GM18502 (cell line): ENCODE measurements at regions not wholly inside any gene's neighbourhood (a gene's known extent, or its start where the extent isn't known, plus 50 kb on each side); places are given as distances from the start of the nearest gene placed in this dataset.
"Not testable (repeated sequence)": the region's sequence is repeated elsewhere in the genome, so short reads cannot be mapped to it uniquely, and the experiment has no call there.

ENCODE experiments used
- ATAC-seq: cut with Tn5 transposase; IDR thresholded peaks from one replicate; pipeline ENCODE4 v1.9.1; 2021; ENCODE audit warnings: mild to moderate bottlenecking; ENCODE audit not compliant: unreplicated experiment, poor library complexity

DNA sequence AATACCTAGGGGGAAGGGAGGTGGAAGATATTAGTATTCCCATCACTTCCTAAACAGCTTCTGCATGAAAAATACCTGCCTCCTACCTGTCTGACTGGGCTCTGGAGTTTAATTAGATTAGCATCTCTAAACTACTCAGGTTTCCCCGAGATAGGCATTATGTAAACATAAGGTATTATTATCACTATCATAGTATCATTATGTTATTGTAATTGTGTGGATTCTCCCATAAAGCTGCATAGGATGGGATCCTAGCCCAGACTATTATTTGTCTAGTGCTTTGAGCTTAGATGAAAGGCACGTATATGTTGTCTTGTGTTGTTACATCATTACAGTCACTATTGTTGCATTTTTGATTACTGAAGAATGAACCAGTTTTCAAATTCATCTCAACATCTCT is 115.2 kb upstream of the SOX21 start:
- no peak for ATAC-seq

DNA sequence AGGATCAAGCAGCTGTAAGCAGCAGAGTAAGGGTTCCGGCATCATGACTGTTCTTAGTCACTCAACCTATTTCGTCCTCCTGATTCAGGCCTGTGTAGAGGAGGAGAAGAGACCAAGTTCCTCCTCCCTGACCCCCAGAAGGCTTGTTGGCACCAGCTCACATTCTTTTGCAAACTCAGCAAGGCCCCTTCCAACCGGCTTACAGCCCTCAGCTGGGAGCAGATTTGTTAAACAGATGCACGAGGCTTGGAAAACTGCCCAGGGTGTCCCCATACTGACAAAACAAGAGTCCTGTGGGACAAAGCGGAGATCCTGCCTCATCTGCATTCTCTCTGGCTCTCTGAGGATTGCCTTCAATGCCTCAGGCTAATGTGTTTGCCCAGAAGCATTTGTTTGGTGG is 113.2 kb upstream of the SOX21 start:
- no peak for ATAC-seq

DNA sequence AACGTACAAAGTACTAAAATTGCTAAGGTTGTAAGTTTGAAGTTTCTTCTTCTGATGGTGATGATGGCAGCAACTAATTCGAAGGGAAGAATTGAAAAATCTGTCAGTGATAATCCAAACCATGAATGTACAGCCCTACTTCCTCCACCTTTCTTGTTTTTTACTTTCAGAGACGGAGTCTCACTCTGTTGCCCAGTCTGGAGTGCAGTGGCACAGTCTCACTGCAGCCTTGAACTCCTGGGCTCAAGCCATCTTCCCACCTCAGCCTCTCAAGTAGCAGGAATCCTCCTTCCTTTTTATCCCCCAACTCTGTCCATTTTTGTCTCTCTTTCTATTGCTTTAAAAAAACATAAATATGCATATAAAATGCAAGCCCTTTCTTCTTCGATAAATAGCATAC is 112.3 kb upstream of the SOX21 start:
- ATAC-seq: no peak

DNA sequence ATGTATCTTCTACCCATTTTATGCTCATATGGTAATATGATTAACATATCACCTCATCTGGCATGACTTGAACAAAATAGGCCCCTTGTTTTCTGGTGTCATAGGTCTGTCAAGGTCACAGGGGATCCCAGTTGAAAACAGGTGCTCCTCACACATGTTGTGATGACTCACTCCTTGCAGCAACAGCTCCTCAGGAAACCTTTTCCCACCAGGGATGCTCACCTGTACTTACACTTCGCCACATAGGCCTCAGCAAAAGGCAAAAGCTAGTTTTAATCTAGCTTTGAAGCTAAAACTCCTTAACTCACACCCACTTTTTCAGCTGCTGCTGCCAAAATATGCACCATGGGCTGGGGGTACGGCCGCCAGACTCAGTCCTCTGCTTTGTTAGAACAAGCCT is 110.0 kb upstream of the SOX21 start:
- ATAC-seq: no peak

DNA sequence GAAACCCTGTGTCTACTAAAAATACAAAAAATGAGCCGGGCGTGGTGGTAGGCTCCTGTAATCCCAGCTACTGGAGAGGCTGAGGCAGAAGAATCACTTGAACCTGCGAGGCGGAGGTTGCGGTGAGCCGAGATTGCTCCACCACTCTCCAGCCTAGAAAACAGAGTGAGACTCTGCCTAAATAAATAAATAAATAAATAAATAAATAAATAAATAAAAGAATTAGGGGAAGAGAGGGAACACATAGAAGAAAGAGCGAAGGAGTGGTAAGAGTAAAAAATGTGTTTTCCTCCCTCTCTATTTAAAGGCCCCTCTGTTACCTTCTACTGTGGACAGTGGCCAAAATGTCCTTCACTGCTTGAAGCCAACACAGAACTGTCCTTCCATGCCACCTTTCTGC is 103.9 kb upstream of the SOX21 start:
- no peak for ATAC-seq

DNA sequence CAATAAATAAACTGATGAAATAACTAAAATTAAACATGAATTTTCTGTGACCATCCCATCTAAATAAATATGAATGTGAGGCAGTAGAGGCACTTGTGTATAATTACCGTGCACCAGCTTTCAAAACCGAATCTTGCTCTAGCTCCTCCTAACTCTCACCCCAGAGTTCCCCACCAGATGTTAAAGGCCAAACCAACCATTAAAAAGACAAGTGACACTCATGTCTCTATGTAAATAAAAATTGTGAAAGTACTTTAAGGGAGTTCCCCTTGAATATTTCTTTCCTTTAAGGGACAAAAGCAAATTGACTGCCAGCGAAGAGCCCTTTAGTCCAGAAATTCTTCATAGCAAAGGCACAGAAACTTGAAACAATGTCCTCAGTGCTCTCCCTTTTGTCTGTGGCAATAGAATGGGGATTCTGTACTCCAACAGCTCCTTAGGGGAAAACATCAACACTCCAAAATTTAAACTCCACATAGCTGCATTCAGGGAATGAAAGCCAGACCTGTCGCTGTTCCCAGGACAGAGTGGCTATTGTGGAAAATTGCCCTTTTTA is 101.7 kb upstream of the SOX21 start:
- ATAC-seq: peak; percentile 82

DNA sequence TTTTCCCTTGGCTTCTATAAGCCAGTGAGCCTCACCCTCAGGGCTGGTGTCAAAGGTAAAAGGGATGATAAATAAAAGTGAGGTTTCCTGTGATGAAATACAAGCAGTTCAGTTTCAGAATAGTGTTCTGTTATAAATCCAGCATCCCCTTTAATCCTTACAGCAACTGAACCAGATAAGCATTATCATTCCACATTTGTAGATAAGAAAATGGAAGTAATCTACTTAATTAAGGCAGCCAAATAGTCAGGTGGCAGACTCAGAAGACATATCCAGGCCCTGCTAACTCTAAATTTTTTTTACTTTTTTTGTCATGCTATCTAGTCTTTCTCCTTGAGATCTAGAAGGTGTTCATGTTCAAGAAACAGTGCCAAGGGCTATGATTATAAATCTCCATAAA is 99.4 kb upstream of the SOX21 start:
- no peak for ATAC-seq

DNA sequence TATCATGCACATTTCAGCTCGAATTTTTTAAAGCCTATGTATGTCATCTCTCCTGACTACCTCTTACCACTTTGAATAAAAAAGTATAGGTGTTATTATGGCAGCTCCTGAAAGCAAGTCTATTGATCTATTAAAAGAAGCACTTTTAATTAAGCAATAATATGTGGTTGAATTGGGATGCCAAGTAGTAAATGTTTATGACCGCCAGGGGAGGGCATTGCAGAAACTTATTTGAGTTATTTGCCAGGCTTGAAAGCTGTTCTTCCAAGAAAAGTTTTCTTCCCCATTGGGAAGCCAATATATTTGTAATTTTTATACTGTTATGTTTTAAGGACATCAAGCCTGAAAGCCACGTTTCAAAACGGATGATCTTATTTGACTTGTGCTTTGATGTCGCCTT is 88.1 kb upstream of the SOX21 start:
- no peak for ATAC-seq

DNA sequence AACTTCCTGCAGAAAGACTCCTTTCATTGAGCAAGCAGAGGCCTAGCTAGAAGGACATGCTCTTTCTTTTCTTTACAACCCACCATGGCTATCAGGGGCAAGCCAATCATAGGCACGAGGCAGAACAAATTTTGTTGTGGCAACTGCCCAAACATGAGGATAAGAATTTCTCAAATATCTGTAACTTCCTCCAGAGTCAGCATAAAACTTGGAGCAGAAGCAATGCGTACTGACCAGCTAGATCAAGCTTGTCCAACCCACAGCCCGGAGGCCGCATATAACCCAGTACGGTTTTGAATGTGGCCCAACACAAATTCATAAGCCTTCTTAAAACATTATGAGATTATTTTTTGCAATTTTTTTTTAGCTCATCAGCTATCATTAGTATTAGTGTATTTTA is 87.0 kb upstream of the SOX21 start:
- ATAC-seq: no peak

DNA sequence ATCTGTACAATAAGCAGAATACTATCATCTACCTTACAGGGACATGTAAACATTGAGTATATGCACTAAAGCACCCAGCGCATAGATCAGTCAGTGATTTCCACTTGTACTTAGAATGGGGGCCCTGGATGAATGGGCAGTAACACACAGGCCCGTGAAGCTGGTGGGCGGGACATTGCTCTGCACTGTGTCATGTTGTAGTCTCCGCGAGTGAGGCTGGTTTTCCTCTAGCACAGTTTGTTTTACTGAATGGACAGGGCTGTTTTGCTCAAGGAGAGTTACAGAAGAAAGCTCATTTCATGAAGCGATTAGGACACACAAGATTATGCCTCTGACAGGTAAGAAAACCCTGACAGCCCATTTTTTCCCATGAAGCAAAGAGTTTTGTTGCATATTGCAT is 86.4 kb upstream of the SOX21 start:
- no peak for ATAC-seq

DNA sequence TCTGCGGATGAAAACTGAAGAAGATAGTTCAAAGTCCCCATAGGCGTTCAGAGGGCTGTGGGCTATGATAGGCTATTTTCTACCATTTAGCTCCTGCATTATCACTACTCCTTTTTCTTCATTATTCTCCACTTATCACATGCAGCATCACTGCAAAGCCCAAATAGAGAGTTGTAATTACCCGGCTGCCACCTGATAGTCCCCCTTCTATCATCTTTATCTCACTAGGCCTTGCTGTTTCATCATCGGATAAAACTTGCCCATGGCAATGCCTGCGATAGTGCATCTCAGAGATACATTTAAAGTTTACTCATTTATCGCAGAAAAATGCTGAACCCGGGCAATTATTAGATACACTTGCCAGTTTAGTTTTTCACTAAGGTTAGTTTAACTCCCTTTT is 82.9 kb upstream of the SOX21 start:
- ATAC-seq: no peak

DNA sequence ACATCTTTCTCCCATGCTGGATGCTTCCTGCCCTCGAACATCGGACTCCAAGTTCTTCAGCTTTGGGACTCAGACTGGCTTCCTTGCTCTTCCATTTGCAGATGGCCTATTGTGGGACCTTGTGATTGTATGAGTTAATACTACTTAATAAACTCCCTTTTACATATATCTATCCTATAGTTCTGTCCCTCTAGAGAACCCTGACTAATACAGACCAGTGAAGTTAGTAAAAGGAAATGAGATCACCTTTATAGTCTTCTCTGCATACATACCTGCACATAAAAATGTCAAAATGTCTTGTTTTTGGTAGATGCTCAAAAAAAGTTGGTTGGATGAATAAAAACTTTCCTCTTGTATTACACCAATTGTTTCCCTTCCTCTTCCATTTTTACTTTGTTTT is 73.9 kb upstream of the SOX21 start:
- ATAC-seq: not testable (repeated sequence)

DNA sequence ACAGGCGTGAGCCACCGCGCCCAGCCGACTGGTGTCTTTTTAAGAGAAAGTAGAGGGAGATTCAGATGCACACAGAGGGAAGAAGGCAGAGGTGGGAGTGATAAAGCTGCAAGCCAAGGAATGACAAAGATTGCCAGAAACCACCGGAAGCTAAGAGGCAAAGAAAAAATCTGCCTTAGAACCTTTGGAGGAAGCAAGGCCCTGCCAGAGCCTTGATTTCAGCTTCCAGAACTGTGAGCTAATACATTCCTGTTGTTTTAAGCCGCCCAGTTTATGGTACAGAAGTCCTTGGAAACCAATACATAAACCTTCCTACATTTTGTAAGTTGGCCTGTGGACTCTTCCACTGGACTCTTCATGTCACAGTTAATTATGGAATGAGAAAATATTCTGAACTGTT is 71.7 kb upstream of the SOX21 start:
- no peak for ATAC-seq

DNA sequence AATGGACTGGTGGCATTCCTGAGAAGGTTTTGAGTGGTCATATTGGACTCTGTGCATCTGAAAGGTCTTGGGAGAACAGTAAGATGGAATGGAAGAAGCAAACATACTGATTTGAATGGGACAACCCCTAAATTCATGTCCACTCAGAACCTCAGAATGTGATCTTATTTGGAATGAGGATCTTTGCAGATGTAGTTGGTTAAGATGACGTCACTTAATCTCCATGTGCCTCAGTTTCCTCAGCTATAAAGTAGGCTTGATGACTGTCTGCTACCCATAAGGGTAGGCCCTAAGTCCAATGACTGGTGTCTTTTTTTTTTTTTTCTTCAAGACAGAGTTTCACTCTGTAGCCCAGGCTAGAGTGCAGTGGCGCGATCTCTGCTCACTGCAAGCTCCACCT is 71.1 kb upstream of the SOX21 start:
- no peak for ATAC-seq

DNA sequence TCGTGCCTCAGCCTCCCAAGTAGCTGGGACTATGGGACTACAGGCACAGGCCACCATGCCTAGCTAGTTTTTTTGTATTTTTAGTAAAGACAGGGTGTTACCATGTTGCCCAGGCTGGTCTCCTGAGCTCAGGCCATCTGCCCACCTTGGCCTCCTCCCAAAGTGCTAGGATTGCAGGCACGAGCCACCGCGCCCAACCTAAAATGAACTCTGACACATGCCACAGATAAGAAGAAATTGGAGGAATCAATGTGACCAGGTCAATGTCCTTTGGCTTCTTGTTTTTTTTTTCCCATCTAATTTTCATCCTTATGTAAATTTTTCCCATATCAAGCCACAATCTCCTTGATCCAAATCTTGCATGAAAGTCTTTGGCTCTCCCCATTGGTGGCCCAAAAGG is 68.1 kb upstream of the SOX21 start:
- ATAC-seq: no peak

DNA sequence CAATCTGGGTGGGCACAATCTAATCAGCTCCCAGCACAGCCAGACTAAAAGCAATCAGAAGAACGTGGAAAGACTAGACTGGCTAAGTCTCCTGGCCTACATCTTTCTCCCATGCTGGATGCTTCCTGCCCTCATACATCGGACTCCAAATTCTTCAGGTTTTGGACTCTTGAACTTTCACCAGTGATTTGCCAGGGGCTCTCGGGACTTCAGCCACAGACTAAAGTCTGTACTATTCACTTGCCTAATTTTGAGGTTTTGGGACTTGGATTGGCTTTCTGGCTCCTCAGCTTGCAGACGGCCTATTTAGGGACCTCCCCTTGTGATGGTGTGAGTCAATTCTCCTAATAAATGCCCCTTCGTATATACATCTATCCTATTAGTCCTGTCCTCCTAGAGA is 66.6 kb upstream of the SOX21 start:
- ATAC-seq: no peak

DNA sequence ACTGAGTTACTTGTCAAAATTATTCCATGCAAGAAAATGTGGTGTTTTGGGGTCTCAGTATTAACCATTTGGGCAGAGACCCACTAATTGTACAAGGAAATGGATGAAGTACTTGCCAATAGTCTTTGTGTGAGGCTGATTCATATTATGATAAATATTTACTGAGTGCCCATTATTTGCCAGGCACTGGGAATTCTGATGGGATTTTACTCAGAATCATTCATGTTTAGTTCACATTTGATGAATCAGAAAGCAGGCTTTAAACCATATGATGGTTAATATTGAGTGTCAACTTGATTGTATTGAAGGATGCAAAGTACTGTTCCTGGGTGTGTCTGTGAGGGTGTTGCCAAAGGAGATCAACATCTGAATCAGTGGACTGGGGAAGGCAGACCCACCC is 66.2 kb upstream of the SOX21 start:
- no peak for ATAC-seq

DNA sequence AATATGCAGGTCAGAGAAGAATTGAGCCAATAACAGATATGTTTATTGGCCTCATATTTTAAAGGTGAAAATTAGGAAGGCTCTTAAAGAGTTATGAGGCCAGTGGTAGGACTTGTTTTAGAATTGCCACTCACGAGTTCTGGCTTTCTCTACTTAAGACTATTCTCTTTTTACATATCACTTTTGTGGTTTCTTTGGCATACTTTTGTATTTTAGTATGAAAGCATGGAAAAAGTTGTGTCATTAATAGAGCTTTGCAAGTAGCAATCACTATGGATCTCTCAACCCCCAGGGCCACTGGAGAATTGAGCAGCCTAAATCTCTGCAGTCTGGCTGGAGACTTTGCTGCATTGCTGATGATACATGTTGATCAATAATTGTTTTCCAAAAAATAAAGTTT is 64.6 kb upstream of the SOX21 start:
- no peak for ATAC-seq

DNA sequence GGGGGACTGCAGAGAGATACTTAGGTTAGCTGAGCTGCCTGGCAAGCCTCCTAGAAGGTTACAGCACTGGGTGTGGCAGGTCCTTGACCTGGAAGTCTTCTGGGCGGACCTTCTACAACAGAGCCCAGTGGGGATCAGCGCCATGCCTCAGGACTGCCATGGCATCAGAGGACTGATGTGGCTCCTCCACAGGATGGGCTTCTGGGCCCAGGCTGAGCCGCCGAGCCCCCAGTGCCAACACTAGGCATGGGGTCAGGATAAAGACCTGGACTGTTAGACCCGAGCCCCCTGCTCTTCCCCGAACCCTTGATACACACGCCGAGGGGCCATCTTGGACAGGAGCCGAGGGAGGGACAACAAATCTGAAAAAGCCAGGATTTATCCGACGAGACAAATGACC is 64.0 kb upstream of the SOX21 start:
- no peak for ATAC-seq

DNA sequence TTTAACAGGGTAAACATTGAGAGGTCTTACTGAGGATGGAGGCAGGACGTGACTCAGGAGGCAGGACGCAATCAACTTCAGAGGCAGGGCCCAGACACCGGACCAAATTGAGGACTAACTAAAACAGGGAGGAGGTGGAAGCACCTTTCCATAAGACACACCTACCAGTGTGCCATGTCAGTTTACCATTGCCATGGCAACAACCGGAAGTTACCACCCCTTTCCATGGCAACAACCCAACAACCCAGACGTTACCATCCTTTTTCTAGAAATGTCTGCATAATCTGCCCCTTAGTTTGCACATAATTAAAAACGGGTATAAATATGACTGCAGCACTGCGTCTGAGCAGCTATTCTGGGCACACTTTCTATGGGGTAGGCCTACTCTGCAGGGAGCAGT is 53.5 kb upstream of the SOX21 start:
- ATAC-seq: no peak

DNA sequence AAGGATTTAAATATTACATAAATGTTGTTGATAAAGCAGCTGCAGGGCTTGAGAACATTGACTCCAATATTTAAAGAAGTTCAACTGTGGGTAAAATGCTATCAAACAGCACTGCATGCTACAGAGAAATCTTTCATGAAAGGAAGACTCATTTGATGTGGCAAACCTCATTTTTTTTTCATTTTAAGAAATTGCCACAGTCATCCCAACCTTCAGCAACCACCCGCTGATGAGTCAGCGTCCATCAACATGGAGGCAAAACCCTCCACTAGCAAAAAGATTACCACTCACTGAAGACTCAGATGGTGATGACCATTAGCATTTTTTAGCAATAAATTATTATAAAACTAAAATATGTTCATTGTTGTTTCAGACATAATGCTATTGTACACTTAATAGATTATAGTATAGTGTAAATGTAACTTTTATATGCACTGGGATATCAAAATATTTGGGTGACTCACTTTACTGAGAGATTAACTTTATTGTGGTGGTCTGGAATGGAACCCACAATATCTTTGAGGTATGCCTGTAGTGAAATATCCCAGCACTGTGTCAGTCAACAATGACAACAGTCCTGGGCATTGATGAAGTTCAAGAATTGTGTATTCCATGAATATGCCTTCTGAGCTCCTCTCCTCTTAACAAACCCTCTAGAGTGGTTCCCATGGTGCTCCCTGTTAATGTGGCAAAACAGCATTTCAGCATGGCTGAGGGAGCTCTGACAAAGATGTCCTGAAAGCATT is 52.4 kb upstream of the SOX21 start:
- no peak for ATAC-seq
